HG02981 (cell line): ENCODE measurements at regions not wholly inside any gene's neighbourhood (a gene's known extent, or its start where the extent isn't known, plus 50 kb on each side); places are given as distances from the start of the nearest gene placed in this dataset.
"Not testable (repeated sequence)": the region's sequence is repeated elsewhere in the genome, so short reads cannot be mapped to it uniquely, and the experiment has no call there.

Source experiments
- ATAC-seq: cut with Tn5 transposase; IDR thresholded peaks from one replicate; pipeline ENCODE4 v1.9.1; 2021; ENCODE audit warnings: mild to moderate bottlenecking, moderate library complexity; ENCODE audit not compliant: unreplicated experiment

GRCh38 chr21:7743940-7744339, 2777.4 kb upstream of the TPTE start:
- not testable (repeated sequence) for ATAC-seq

DNA sequence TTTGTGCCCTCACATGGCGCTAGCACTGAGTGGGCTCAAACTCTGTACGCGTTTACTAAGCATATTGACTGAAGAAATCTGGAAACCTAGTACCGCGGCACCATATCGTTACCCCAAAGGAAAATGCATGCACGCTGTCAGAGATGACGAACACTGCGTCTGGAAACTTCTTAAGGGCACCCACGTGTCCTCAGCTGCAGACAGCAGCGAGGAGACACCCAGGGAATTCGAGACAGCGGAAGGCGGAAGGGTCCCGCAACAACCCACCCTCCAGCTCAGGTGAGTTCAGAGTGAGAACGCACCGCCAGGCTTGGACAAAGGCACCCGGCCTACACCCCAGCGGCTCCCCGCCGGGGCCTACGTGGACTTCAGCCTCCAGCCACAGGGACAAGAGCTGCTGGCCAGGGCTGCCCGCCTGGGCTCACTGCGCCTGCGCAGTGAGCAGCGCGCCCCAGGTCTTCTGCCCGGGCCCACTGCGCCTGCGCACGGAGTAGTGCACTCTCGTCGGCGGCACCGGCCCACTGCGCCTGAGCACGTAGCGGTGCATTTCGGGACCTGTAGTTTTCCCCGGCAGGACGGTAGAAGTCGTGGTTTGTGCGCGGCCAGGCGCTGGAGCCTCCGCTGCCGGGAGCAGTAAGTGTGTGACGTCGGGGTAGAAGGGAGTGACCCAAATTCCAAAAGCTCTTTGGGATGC, 2776.8 kb upstream of the TPTE start:
- ATAC-seq: peak; percentile 98

GRCh38 chr21:7745100-7745450, 2776.3 kb upstream of the TPTE start:
- ATAC-seq: peak; percentile 87

DNA sequence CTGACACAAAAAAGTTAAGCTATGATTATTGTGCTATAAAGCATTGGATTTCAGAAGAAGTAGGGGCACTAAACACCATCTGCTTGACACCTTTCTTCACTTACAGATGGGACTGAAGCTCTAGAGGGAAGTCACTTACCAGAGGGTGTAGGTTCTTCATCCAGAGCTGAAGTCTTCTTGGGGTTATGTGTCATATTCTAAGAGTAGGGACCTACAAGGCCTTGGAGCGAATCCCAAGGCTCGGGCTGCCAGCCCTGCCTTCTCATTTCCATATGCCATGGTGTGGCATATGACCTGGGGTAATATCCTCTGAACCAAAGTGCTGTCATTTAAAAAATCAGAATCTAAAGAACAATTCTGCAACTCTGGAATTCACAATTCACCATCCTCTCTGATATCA, 2773.4 kb upstream of the TPTE start:
- not testable (repeated sequence) for ATAC-seq

- not testable (repeated sequence) for ATAC-seq
Measured at GRCh38 chr21:7752611-7753010, 2768.8 kb upstream of the TPTE start.

DNA sequence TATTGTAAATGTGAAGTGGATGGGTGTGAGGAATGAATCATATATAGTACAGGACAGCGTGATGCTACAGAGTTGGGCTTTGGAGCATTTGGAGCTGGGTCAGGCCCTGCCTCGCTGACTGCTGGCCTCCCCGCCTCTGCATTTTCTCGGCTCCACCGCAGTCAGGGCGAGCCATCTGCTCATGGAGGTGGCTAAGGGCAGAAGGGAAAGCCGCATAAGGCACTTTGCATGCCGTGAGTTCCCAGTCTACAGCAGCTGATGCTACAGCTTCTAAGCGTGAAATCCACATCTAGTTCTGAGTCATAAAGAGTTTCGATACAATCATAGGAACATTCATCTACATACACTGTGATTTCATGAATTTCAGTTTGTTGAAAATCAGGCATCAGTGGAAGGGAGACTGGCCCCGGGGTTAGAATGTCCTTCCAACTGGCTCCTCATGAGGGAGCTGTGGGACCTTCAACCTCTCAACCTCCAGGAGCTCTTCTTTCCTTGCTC, 2768.0 kb upstream of the TPTE start:
- ATAC-seq: peak; percentile 88

DNA sequence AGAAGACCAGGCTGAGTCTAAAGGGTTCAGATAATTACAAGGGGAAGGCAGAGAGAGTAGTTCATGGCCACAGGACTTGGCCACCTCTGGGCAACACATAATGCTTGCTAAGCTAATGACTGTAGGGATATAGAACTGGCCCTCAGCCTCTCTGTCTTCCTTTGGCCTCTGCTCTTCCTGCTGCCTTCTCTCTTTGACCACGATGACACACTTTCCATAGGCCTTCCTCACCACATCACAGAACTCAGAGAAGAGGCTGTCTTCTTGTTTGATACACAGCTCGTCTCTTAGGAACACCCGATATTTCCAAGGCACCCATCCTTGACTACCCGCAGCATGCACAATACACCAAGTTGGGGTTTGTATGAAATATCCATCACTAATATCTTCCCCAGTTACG, 2751.4 kb upstream of the TPTE start:
- not testable (repeated sequence) for ATAC-seq

GRCh38 chr21:7774219-7774618, 2747.2 kb upstream of the TPTE start:
- not testable (repeated sequence) for ATAC-seq

DNA sequence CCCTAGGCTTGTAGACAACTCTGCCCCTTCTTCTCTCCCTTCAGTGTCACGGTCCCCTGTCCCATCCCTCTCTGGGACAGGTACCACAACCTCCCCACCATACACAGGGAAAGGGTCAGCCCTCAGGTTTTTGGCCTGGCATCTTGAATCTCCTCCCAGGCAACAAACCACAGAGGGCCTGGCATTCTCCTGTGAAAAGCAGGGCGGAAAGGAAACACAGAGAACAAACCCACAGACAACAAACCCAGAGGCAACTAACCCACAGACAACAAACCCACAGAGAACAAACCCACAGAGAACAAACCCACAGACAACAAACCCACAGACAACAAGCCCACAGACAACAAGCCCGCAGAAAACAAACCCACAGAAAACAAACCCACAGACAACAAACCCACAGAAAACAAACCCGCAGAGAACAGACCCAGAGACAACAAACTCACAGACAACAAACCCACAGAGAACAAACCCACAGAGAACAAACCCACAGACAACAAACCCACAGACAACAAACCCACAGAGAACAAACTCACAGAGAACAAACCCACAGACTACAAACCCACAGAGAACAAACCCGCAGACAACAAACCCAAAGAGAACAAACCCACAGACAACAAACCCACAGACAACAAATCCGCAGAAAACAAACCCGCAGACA, 2745.9 kb upstream of the TPTE start:
- not testable (repeated sequence) for ATAC-seq

- not testable (repeated sequence) for ATAC-seq
Measured at GRCh38 chr21:7776035-7776434, 2745.3 kb upstream of the TPTE start.

DNA sequence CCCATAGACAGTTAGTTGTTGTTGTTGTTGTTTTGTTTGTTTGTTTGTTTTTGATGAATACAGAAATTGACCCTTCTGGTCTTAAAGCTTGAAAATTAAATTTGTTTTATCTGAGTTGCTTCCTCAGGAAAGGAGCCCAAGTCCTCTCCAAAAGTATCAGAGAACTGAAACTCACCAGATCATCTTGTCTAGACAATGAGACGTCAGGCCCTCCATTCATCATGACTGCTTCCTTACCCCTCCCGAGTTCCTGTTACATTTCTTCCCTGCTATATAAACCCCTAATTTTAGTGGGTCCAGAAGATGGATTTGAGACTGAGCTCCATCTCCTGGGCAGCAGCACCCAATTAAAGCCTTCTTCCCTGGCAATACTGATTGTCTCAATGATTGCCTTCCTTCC, 2744.8 kb upstream of the TPTE start:
- ATAC-seq: not testable (repeated sequence)

DNA sequence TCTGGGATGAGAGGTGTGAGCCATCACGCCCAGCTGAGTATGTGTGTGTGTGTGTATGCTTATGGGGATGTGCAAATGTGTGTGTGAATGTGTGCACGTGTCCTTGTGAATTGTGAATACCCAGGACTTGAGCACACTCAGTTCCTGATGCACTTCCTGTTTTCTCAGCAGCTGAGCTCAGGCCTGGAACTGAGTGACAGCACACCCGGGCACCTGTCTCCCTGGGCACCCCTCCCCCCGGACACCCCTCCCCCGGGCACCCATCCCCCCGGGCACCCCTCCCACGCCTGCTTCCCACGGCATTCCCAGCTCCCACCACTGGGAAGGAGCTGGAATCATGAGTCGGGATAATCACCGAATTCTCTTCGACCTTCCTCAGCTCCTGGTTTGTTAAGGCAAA, 2744.1 kb upstream of the TPTE start:
- ATAC-seq: not testable (repeated sequence)

DNA sequence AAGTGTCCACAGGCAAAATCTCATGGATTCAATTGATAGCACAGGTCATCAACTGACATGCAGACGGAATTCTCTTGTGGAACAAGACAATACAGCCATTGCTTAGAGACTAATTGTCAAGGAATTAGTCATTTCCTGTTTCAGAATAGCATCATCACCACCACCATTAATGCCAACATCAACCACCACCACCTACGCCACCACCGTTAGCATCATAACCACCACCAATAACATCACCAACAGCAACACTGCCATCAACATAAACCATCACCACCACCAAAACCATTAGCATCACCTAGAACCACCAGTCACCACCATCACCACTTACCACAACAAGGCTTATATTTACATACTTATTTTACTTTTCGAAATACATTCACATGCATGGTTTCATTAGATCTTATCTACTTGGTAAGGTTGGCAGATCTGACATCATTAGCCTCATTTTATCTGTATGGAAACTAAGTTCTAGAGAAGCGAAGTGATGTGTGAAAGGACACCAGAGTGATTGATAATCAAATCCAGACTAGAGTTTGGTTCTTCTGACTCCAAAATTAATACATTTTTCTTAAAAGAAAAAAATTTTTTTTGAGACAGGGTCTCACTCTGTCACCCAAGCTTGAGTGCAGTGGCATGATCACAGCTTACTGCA, 2733.8 kb upstream of the TPTE start:
- ATAC-seq: not testable (repeated sequence)

GRCh38 chr21:7793797-7794196, 2727.6 kb upstream of the TPTE start:
- ATAC-seq: not testable (repeated sequence)

- not testable (repeated sequence) for ATAC-seq
Measured at GRCh38 chr21:7797328-7797727, 2724.1 kb upstream of the TPTE start.

GRCh38 chr21:7798446-7798845, 2722.9 kb upstream of the TPTE start:
- not testable (repeated sequence) for ATAC-seq

DNA sequence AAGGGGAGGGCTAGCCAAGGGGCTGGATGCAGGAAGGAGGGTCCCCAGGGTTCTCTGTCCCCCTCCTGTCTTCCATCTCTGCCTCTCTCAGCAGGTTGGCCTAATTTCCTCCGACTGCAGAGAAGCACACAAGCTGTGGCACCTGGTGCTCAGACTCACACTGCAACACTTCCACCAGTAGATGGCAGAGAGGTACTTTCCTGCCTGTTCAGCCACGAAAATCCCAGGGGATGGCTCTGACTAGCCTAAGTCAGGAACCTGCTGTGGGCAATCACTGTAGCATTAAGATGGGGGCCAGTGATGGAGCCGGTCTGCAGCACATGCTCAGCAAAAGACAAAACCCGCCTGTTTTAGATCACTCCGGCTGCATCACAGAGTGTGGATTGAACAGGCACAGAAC, 2721.7 kb upstream of the TPTE start:
- not testable (repeated sequence) for ATAC-seq

DNA sequence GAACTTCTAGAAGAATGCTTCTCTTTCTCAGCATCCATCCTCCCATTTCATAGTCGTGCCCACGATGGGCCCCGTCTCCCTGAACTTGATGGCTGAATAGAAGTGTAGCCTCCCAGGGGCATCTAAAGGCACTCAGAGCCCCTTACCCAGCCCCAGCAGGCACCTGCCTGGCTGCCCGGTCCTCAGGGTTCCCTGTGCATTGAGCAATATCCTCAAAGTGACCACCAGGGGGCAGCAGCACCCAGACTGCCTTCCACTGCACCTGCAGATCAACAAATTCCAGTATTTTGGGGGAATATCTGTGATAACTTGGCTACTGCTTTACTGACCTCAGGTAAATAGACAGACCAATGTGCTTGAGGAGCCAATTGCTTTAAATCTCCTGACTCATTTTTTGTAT, 2707.9 kb upstream of the TPTE start:
- ATAC-seq: not testable (repeated sequence)

DNA sequence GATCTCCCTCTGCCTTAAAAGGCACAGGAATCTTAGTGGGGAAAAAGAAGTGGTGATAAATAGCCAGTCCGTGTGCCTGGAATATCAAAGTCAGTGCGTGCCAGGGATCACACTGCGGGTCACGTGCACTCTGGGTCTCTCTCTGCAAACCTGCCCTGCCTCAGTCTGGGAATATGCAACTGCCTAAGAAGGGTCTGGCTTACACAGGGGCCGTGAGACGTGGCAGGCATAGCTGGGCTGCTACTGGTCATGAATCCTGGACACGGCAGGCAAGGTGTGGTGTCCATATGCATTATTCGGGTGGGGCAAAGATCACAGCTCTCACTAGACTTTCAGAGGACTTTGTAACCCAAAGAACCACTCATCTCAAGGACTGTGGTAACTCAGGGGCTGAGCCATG, 2704.4 kb upstream of the TPTE start:
- ATAC-seq: not testable (repeated sequence)

- not testable (repeated sequence) for ATAC-seq
Measured at GRCh38 chr21:7819301-7819700, 2702.1 kb upstream of the TPTE start.

DNA sequence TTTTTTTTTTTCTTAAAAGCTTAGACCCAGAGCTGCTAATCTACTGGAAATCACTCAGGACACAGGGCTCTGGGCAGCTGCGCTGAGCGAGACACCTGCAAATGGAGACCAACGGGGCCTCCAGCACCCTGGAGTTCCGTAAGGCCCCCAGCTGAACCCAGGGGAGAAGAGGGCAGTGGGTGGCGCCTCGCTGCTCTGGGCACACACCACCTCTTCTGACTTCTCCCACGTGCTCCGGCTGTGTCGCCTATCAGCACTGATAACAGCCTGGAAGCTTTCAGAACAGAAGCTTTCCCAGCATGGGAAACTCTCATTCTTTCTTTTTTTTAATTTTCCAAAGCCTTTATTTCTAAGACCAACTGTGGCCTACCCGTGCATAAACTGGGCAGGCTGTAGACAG, 2695.8 kb upstream of the TPTE start:
- not testable (repeated sequence) for ATAC-seq

DNA sequence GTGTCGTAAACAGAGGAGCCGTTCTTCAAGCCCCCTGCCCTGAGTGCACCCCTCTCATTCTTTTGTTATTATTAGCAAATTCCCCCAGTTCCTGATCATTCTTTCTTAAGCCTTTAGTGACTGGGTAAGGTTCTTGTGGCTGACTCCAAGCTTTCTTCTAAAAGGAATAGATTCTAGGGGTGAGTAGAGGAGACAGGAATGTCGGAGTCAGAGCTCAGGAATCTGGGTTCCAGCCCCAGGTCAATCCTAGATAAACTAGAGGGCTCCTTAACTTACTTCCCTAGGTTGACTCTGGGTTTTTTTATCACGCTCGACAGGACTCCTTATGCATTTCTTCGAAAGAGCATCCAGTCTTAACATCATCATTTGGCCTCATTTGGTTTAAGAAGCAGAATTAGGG, 2695.2 kb upstream of the TPTE start:
- ATAC-seq: not testable (repeated sequence)
